ENCODE measurements at regions not wholly inside any gene's neighbourhood (a gene's known extent, or its start where the extent isn't known, plus 50 kb on each side); places are given as distances from the start of the nearest gene placed in this dataset.

- H3K27ac ChIP-seq (ENCODE audit: extremely low read length, insufficient read depth, low read length), result no peak overlapping the region
- in situ Hi-C loops (cut with HindIII; ENCODE audit: extremely low pct_ligation_motif_present, low pct_unique_long_range_greater_than_20kb), result no loop called here
- DNase-seq (ENCODE audit: low spot score), result no peak
- no peaks in the 10 kb centered on the region for H4K20me1 ChIP-seq (ENCODE audit: insufficient read depth, low read length)
- H3K9me3 ChIP-seq (ENCODE audit: low read length), result peaks cover 82% of the 10 kb centered on the region
- H3K79me2 ChIP-seq (ENCODE audit: insufficient read depth, low read length), result no peaks in the 10 kb centered on the region
- intact Hi-C loops (cut with micrococcal nuclease; ENCODE audit: unreplicated experiment), result no loop called here
- H3K4me3 ChIP-seq (replicated peaks in 1 of 3; ENCODE audit: insufficient read depth in 1 of 3, low read depth in 2 of 3, low read length in 3 of 3), result no peak overlapping the region
- no peak for FAIRE-seq
- H3K4me2 ChIP-seq (ENCODE audit: low read depth, low read length), result no peak overlapping the region
- H3K27me3 ChIP-seq (ENCODE audit: control insufficient read depth in 1 of 2, insufficient read depth in 2 of 2, low read length in 2 of 2), result no peaks in the 10 kb centered on the region
- no peak overlapping the region for H2AFZ ChIP-seq (ENCODE audit: low read length)
- H3K36me3 ChIP-seq (replicated peaks in 1 of 2; ENCODE audit: control insufficient read depth in 1 of 2, insufficient read depth in 2 of 2, low read length in 2 of 2), result no peaks in the 10 kb centered on the region
- no CpG with 5 or more reads among the region's 2 CpGs for WGBS (ENCODE audit: low lambda C conversion rate)
- no TSS peak for BruUV-seq (replicated peaks)
- POLR2A ChIA-PET, result no interaction called here
- ATAC-seq, result no peak
- H3K4me1 ChIP-seq (ENCODE audit: insufficient read depth, low read length), result no peaks in the 10 kb centered on the region
- CTCF ChIA-PET (ENCODE audit: low intra/inter-chr PET ratio, low total read pairs), result no interaction called here
- TF ChIP-seq RBM22 (optimal IDR thresholded peaks at IDR 0.05; ENCODE audit: low read length) (no peak), ZNF552 (CRISPR knock-in tag; IDR thresholded peaks at IDR 0.05; ENCODE audit: borderline replicate concordance) (no peak), ZNF549 (CRISPR knock-in tag; IDR thresholded peaks at IDR 0.05) (no peak), ZNF256 (CRISPR knock-in tag; conservative IDR thresholded peaks at IDR 0.05) (no peak), RAD21 (CRISPR knock-in tag; IDR thresholded peaks at IDR 0.05) (no peak), NONO (IDR thresholded peaks at IDR 0.05) (no peak), NONO (CRISPR knock-in tag; conservative IDR thresholded peaks at IDR 0.05) (no peak), ZBTB20 (CRISPR knock-in tag; IDR thresholded peaks at IDR 0.05; ENCODE audit: borderline replicate concordance, low read depth) (no peak), ZFY (CRISPR knock-in tag; IDR thresholded peaks at IDR 0.05) (no peak)
- H3K9ac ChIP-seq (ENCODE audit: insufficient read depth, low read depth, low read length), result no peak overlapping the region
Measured at GRCh38 chrX:146424422-146424821, 385.1 kb upstream of the CXorf51B start.

GRCh38 chrX:146433771-146434170 lies 375.8 kb upstream of the CXorf51B start:
- DNase-seq (ENCODE audit: low spot score) (no peak), FAIRE-seq (no peak), ATAC-seq (no peak)
- Histone ChIP-seq H3K27me3 (ENCODE audit: control insufficient read depth in 1 of 2, insufficient read depth in 2 of 2, low read length in 2 of 2) (no peaks in the 10 kb centered on the region), H2AFZ (ENCODE audit: low read length) (no peak overlapping the region), H3K4me3 (replicated peaks in 1 of 3; ENCODE audit: insufficient read depth in 1 of 3, low read depth in 2 of 3, low read length in 3 of 3) (no peak overlapping the region), H3K9me3 (ENCODE audit: low read length) (peaks cover 59% of the 10 kb centered on the region), H3K79me2 (ENCODE audit: insufficient read depth, low read length) (no peaks in the 10 kb centered on the region), H3K27ac (ENCODE audit: extremely low read length, insufficient read depth, low read length) (no peak overlapping the region), H3K36me3 (replicated peaks in 1 of 2; ENCODE audit: control insufficient read depth in 1 of 2, insufficient read depth in 2 of 2, low read length in 2 of 2) (no peaks in the 10 kb centered on the region), H3K4me1 (ENCODE audit: insufficient read depth, low read length) (no peaks in the 10 kb centered on the region), H3K9ac (ENCODE audit: insufficient read depth, low read depth, low read length) (no peak overlapping the region), H4K20me1 (ENCODE audit: insufficient read depth, low read length) (no peaks in the 10 kb centered on the region), H3K4me2 (ENCODE audit: low read depth, low read length) (no peak overlapping the region)
- ChIA-PET POLR2A (no interaction called here), CTCF (ENCODE audit: low intra/inter-chr PET ratio, low total read pairs) (no interaction called here)
- BruUV-seq (replicated peaks), result no TSS peak
- in situ Hi-C loops (cut with HindIII; ENCODE audit: extremely low pct_ligation_motif_present, low pct_unique_long_range_greater_than_20kb), result no loop called here
- TF ChIP-seq GATAD2A (CRISPR knock-in tag; IDR thresholded peaks at IDR 0.05), result no peak
- TF ChIP-seq KDM5B (CRISPR knock-in tag; IDR thresholded peaks at IDR 0.05; ENCODE audit: borderline replicate concordance), result no peak
- intact Hi-C loops (cut with micrococcal nuclease; ENCODE audit: unreplicated experiment), result no loop called here

Measured in HepG2 (cell line).